Osteocyte (in vitro differentiated cells): ENCODE measurements at regions not wholly inside any gene's neighbourhood (a gene's known extent, or its start where the extent isn't known, plus 50 kb on each side); places are given as distances from the start of the nearest gene placed in this dataset.
A peak's percentile ranks its signal among the peaks of the same experiment; 100 is the strongest.

Experiments used
- DNase-seq: peaks from one replicate; pipeline ENCODE4 v3.0.0; 2021; ENCODE audit warnings: mixed read lengths; ENCODE audit not compliant: unreplicated experiment; ENCODE audit errors: extremely low spot score
- H3K27ac Mint-ChIP-seq: one replicate; pipeline ENCODE4 v1.8.0; 2021; ENCODE audit warnings: mild to moderate bottlenecking, mixed read lengths; ENCODE audit not compliant: unreplicated experiment
- H3K27me3 Mint-ChIP-seq: one replicate; pipeline ENCODE4 v1.8.0; 2021; ENCODE audit warnings: mixed read lengths; ENCODE audit not compliant: unreplicated experiment
- H3K36me3 Mint-ChIP-seq: one replicate; pipeline ENCODE4 v1.8.0; 2021; ENCODE audit warnings: mixed read lengths; ENCODE audit not compliant: unreplicated experiment
- H3K4me1 Mint-ChIP-seq: one replicate; pipeline ENCODE4 v1.8.0; 2021; ENCODE audit warnings: mixed read lengths; ENCODE audit not compliant: unreplicated experiment
- H3K4me3 Mint-ChIP-seq: one replicate; pipeline ENCODE4 v1.8.0; 2021; ENCODE audit warnings: mild to moderate bottlenecking, moderate library complexity, mixed read lengths; ENCODE audit not compliant: unreplicated experiment
- H3K9me3 Mint-ChIP-seq: one replicate; pipeline ENCODE4 v1.8.0; 2021; ENCODE audit warnings: mixed read lengths; ENCODE audit not compliant: unreplicated experiment
- TF ChIP-seq, protein P1 (sequence below): fragments of 200-600 bp; sonication (generic); IDR thresholded peaks from 2 replicates; pipeline ENCODE4 v1.5.0; 2021; ENCODE audit warnings: antibody characterized with exemption, mild to moderate bottlenecking, moderate library complexity

DNA sequence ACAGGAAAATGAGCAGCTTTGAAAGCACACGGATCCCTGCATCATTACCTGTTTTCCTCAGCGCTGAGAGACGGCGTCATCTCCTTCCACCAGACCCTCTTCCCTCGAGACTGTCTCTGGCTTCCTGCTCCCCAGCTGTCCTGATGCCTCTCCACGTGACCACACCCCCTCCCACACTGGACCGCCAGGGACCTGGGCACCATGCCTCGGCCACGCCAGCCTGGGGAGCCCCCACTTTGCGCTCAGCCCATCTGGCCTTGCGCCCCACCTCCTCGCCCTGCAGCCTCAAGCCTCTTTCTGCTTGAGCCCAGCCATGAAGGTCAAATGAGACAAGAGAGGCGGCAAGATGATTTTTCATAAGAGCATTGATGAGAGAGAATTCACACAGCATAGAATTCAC is 66.0 kb upstream of the ACKR3 start:
- Mint-ChIP-seq H3K27me3 (peaks cover 71% of the 10 kb centered on the region), H3K9me3 (no peaks in the 10 kb centered on the region), H3K36me3 (peaks cover 2% of the 10 kb centered on the region), H3K4me1 (peaks cover 5% of the 10 kb centered on the region), H3K4me3 (no peak overlapping the region), H3K27ac (no peak overlapping the region)
- TF ChIP-seq, protein P1, sequence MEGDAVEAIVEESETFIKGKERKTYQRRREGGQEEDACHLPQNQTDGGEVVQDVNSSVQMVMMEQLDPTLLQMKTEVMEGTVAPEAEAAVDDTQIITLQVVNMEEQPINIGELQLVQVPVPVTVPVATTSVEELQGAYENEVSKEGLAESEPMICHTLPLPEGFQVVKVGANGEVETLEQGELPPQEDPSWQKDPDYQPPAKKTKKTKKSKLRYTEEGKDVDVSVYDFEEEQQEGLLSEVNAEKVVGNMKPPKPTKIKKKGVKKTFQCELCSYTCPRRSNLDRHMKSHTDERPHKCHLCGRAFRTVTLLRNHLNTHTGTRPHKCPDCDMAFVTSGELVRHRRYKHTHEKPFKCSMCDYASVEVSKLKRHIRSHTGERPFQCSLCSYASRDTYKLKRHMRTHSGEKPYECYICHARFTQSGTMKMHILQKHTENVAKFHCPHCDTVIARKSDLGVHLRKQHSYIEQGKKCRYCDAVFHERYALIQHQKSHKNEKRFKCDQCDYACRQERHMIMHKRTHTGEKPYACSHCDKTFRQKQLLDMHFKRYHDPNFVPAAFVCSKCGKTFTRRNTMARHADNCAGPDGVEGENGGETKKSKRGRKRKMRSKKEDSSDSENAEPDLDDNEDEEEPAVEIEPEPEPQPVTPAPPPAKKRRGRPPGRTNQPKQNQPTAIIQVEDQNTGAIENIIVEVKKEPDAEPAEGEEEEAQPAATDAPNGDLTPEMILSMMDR: no peak
- DNase-seq: no peak

DNA sequence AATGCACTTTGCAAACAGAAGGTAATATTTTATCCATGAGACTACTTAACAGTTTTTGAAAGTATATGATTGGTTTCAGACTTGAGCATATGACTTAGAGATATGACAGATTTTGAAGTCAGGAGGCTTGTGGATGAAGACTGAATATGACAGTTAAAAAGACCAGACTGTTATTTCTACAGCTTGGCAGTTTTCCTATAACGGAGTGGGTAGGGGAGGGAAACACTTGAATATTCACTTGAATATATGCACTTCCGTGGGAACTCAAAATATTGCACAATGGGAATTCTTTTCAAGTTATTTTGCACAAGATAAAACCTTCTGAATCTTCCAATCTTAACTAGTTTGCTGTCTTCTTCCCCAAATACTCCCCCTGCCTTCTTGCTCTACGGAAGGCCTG is 64.6 kb upstream of the ACKR3 start:
- Mint-ChIP-seq H3K4me3 (no peak overlapping the region), H3K36me3 (peaks cover 2% of the 10 kb centered on the region), H3K27ac (no peak overlapping the region), H3K27me3 (peaks cover 80% of the 10 kb centered on the region), H3K4me1 (peaks cover 5% of the 10 kb centered on the region), H3K9me3 (no peaks in the 10 kb centered on the region)
- TF ChIP-seq, protein P1: no peak
- no peak for DNase-seq

DNA sequence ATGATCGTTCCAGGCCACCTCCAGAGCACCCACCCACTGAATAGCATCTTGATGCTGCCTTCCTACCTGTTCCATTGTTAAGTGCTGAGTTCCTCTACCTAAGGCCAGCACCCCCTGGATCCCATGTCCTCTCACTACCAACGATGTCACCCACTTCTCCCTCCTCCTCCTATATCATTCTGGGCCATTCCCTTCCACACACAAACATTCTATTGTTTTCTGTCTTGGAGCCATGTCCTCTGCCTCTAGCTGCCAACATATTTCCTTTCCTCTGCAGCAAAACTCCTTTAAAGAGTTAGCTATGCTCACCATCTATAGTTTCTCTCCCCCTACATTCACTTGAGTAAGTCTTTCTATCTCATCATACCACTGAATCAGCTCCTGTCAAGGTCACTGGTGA is 64.0 kb upstream of the ACKR3 start:
- H3K4me3 Mint-ChIP-seq: no peak overlapping the region

DNA sequence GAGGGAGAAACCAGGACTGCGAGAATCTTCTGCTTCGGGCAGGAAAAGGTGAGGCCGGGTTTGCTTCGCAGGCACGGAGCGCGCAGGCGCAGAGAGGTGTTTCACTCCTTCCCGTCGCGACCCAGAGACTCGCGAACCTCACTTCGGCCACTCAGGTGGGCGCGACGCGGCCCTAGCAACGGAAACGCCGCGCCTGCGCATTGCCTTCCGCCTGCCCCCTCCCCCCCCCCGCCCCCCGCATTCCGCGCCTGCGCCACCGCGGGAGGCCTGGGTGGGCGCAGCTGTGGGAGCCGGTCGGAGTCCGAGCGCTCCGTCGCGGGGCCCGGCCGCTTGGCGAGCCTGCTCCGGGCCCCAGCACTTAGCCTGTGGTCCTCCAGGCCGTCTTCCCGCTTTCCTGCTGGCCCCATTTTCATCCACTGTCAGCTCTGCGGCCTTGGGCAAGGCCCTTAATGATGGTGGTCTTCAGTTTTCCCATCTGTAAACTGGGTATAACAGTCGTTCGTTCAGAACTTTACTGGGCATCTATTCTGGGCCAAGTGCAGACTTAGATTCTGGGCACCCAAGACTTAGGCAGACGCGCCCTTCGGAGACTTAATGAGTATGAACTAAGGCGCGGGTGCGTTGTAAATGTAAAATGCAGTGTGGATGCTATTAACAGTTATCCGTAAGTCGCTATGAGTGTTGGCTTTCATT is 62.1 kb upstream of the ACKR3 start:
- H3K9me3 Mint-ChIP-seq: no peaks in the 10 kb centered on the region
- peaks cover 2% of the 10 kb centered on the region for H3K36me3 Mint-ChIP-seq
- peaks cover 5% of the 10 kb centered on the region for H3K4me1 Mint-ChIP-seq
- TF ChIP-seq, protein P1: no peak
- no peak for DNase-seq
- H3K27ac Mint-ChIP-seq: no peak overlapping the region
- H3K27me3 Mint-ChIP-seq: peaks cover 75% of the 10 kb centered on the region
- peak overlapping the region; percentile 59 for H3K4me3 Mint-ChIP-seq

More for the DNA sequence above, 64.0 kb upstream of the ACKR3 start:
- Mint-ChIP-seq H3K9me3 (no peaks in the 10 kb centered on the region), H3K4me1 (peaks cover 5% of the 10 kb centered on the region), H3K36me3 (peaks cover 2% of the 10 kb centered on the region), H3K27me3 (peaks cover 86% of the 10 kb centered on the region), H3K27ac (no peak overlapping the region)
- TF ChIP-seq, protein P1: no peak
- no peak for DNase-seq

DNA sequence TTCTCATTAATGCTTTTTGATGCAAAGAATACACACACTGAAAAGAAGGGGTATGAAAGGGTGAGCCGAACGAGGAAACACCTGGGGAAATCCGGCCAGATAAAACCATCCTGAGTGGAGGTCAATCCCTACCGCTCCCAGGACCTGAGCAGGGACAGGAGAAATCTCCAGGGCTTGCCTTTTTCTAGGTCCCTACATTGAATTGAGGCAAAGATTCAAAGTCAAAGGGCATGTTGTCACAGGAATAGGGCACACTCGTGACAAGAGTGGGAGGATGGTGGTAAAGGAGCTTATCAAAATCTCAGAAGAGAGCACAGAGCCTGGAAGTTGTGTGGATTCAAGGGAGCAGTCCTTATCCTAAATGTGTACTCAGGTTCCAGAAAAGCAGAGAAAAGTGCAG is 61.2 kb upstream of the ACKR3 start:
- H3K4me3 Mint-ChIP-seq: no peak overlapping the region
- TF ChIP-seq, protein P1: no peak

More for the DNA sequence above, 61.2 kb upstream of the ACKR3 start:
- peaks cover 5% of the 10 kb centered on the region for H3K4me1 Mint-ChIP-seq
- H3K9me3 Mint-ChIP-seq: no peaks in the 10 kb centered on the region
- peaks cover 2% of the 10 kb centered on the region for H3K36me3 Mint-ChIP-seq
- DNase-seq: no peak
- peaks cover 70% of the 10 kb centered on the region for H3K27me3 Mint-ChIP-seq
- no peak overlapping the region for H3K27ac Mint-ChIP-seq
